ENCODE measurements at regions not wholly inside any gene's neighbourhood (a gene's known extent, or its start where the extent isn't known, plus 50 kb on each side); places are given as distances from the start of the nearest gene placed in this dataset.
"Not testable (repeated sequence)": the region's sequence is repeated elsewhere in the genome, so short reads cannot be mapped to it uniquely, and the experiment has no call there.

DNA sequence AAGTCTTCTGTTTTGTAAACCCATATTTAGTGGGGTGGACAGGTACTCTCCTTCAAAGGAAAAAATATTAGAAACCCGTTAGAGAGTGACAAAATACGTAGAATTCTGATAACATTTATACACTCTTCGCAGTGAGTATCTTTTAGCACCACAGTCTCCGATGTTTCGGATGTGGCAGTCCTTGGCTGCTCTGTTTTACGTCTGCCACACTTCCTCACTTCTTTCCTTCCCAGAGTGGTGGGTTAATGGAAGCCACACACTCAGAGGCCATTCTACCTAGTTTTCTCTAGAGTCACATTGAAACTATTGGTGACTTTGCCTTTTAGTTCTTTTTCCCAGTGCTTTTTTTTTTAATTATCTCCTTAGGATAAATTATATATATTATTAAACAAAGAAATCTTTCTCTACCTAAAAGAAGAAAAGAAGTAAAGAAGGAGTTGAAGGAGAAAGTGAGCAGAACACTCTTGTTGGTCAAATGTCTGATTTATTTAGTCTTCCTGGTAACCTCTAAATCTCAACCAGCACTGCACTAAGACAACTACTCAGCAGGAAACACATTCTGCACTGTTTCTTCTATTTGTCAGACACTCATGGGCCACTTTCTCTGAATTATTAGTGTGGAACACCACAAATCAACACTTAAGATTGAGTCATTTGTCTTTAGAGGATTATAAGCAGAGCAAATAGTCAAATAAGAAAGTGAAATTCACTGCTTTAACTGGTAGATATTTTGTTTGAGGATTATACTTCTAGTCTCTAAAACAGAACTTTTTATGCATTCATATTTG lies 451.3 kb upstream of the TMEFF2 start:
- H3K36me3 ChIP-seq, result no peaks in the 10 kb centered on the region
- no peak overlapping the region for H3K27ac ChIP-seq
- TF ChIP-seq CTCF (IDR thresholded peaks at IDR 0.05; ENCODE audit: low read depth, low read length), result no peak
- H3K27me3 ChIP-seq (ENCODE audit: insufficient read depth, low read depth, severe bottlenecking), result no peaks in the 10 kb centered on the region
- H3K4me3 ChIP-seq (ENCODE audit: low read depth, low read length), result no peak overlapping the region
- H3K9me3 ChIP-seq (ENCODE audit: severe bottlenecking), result no peaks in the 10 kb centered on the region
- DNase-seq, result no peak

DNA sequence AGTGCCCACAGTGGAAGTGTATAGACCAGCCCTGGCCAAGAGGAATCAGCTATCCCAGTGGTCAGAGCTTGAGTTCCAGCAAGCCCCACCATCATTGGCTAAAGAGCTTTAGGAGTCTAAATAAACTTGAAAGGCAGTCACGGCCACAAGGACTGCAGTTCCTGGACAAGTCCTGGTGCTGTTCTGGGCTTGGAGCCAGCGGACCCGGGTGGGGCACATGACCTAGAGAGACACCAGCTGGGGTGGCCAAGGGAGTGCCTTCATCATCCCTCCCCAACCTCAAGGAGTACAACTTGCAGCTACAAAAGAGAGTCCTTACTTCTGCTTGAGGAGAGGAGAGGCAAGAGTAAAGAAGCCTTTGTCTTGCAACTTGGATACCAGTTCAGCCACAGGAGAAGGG lies 439.8 kb upstream of the TMEFF2 start:
- H3K27ac ChIP-seq, result no peak overlapping the region
- no peaks in the 10 kb centered on the region for H3K36me3 ChIP-seq
- DNase-seq, result no peak
- no peak overlapping the region for H3K4me3 ChIP-seq (ENCODE audit: low read depth, low read length)
- H3K9me3 ChIP-seq (ENCODE audit: severe bottlenecking), result no peaks in the 10 kb centered on the region
- no peaks in the 10 kb centered on the region for H3K27me3 ChIP-seq (ENCODE audit: insufficient read depth, low read depth, severe bottlenecking)
- TF ChIP-seq CTCF (IDR thresholded peaks at IDR 0.05; ENCODE audit: low read depth, low read length), result no peak

- no peak overlapping the region for H3K4me3 ChIP-seq (ENCODE audit: low read depth, low read length)
- H3K27me3 ChIP-seq (ENCODE audit: insufficient read depth, low read depth, severe bottlenecking), result no peaks in the 10 kb centered on the region
- TF ChIP-seq CTCF (IDR thresholded peaks at IDR 0.05; ENCODE audit: low read depth, low read length), result no peak
- H3K9me3 ChIP-seq (ENCODE audit: severe bottlenecking), result no peaks in the 10 kb centered on the region
- no peak for DNase-seq
- no peaks in the 10 kb centered on the region for H3K36me3 ChIP-seq
- no peak overlapping the region for H3K27ac ChIP-seq
These were observed 433.3 kb upstream of the TMEFF2 start for GRCh38 chr2:192628017-192628416.

DNA sequence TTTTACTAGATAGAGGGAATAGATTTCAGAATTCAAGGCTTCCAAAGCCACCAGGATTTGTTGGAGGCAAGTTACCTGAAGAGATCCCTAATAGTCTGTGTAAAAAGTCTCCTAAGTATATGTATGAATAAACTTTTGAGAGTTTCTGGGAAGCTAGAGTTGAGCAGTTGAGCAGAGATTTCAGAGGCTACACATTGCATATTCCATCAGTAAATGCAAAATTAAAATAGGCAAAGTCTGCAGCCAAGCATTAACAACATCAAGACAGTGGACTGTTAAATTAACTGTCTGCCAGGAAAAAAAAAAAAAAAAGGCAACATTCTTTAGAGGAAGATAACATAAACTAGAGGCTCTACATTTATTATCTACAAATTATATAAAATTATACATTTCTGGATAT lies 420.4 kb upstream of the TMEFF2 start:
- DNase-seq, result no peak
- no peaks in the 10 kb centered on the region for H3K9me3 ChIP-seq (ENCODE audit: severe bottlenecking)
- H3K4me3 ChIP-seq (ENCODE audit: low read depth, low read length), result no peak overlapping the region
- H3K36me3 ChIP-seq, result no peaks in the 10 kb centered on the region
- no peak for TF ChIP-seq CTCF (IDR thresholded peaks at IDR 0.05; ENCODE audit: low read depth, low read length)
- no peaks in the 10 kb centered on the region for H3K27me3 ChIP-seq (ENCODE audit: insufficient read depth, low read depth, severe bottlenecking)
- H3K27ac ChIP-seq, result no peak overlapping the region

DNA sequence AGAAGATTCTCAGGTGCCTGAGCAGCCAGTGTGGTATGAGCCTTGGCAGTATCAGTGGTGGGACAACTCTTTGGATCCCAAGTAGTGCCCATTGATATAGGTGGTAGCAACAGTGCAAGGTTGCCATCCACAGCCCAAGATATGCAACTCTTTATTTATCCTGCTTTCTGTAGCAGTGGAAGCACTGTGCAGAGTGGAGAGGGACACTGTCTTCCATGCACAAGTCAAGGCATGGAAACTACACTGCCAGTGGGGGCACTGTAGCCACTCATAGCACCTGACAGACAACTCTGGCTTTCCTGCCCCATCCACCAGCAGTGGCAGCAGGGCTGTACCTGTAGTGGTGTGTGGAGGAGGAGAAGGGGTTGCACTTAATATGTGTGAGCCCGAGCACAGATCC lies 409.6 kb upstream of the TMEFF2 start:
- Histone ChIP-seq H3K27ac (no peak overlapping the region), H3K4me3 (ENCODE audit: low read depth, low read length) (no peak overlapping the region), H3K36me3 (no peaks in the 10 kb centered on the region), H3K9me3 (ENCODE audit: severe bottlenecking) (no peaks in the 10 kb centered on the region), H3K27me3 (ENCODE audit: insufficient read depth, low read depth, severe bottlenecking) (no peaks in the 10 kb centered on the region)
- DNase-seq, result no peak
- peak; percentile 25; the same call in 1 of the 2 replicates for TF ChIP-seq CTCF (IDR thresholded peaks at IDR 0.05; ENCODE audit: low read depth, low read length)

DNA sequence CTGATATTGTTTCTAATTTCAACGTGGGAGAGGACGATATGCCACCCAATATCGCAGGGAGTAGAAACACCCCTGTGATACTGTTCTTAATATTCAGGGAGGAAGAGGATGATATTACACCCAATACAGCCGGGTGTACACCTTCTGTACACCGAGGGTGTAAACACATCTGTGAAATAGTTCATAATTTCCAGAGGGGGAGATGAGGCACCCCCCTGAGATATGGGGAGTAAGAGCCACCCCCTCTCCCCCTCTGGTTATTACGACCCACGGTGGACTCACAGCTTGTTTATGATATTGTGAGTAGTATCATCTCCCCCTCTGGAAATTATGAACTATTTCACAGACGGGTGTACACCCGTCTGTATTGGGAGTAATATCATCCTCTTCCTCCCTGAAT lies 403.9 kb upstream of the TMEFF2 start:
- H3K4me3 ChIP-seq (ENCODE audit: low read depth, low read length); H3K27me3 ChIP-seq (ENCODE audit: insufficient read depth, low read depth, severe bottlenecking); H3K9me3 ChIP-seq (ENCODE audit: severe bottlenecking); DNase-seq; H3K36me3 ChIP-seq; H3K27ac ChIP-seq: not testable (repeated sequence)

Data from WERI-Rb-1 (cell line).